ENCODE measurements at regions not wholly inside any gene's neighbourhood (a gene's known extent, or its start where the extent isn't known, plus 50 kb on each side); places are given as distances from the start of the nearest gene placed in this dataset.

DNA sequence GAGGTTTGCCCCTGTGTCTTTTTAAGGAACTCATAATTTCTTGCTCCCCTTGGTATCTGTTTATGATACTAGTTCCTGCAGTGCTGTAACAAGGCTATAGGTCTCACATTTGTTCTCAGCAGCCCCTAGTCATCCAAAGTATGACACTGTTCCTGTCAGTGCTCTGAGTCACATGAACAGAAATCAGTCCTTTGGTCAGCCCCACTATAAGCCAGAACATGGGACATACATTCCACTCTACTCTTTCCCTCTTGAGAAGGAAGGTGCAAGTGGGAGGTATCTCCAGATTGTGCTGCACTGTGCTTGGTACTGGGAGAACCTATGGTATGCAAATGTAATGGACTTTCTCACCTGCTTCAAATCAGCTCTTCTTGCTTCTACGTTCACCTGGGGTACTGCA is 87.0 kb downstream of the IARS1 start:
- TF ChIP-seq, protein P1, sequence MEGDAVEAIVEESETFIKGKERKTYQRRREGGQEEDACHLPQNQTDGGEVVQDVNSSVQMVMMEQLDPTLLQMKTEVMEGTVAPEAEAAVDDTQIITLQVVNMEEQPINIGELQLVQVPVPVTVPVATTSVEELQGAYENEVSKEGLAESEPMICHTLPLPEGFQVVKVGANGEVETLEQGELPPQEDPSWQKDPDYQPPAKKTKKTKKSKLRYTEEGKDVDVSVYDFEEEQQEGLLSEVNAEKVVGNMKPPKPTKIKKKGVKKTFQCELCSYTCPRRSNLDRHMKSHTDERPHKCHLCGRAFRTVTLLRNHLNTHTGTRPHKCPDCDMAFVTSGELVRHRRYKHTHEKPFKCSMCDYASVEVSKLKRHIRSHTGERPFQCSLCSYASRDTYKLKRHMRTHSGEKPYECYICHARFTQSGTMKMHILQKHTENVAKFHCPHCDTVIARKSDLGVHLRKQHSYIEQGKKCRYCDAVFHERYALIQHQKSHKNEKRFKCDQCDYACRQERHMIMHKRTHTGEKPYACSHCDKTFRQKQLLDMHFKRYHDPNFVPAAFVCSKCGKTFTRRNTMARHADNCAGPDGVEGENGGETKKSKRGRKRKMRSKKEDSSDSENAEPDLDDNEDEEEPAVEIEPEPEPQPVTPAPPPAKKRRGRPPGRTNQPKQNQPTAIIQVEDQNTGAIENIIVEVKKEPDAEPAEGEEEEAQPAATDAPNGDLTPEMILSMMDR (IDR thresholded peaks at IDR 0.05): no peak
- TF ChIP-seq POLR2A (IDR thresholded peaks at IDR 0.05): no peak
